Epithelial cell of prostate (primary cell): ENCODE measurements at regions not wholly inside any gene's neighbourhood (a gene's known extent, or its start where the extent isn't known, plus 50 kb on each side); places are given as distances from the start of the nearest gene placed in this dataset.
"Not testable (repeated sequence)": the region's sequence is repeated elsewhere in the genome, so short reads cannot be mapped to it uniquely, and the experiment has no call there.

Experiments used
- DNase-seq: peaks from one replicate; pipeline ENCODE4 v3.0.0-alpha.2; 2011; ENCODE audit warnings: low read depth, low spot score
- H3K27ac ChIP-seq: fragments of 450-650 bp; 2 replicates; pipeline ENCODE4 v1.5.1; 2017; ENCODE audit warnings: mild to moderate bottlenecking

DNA sequence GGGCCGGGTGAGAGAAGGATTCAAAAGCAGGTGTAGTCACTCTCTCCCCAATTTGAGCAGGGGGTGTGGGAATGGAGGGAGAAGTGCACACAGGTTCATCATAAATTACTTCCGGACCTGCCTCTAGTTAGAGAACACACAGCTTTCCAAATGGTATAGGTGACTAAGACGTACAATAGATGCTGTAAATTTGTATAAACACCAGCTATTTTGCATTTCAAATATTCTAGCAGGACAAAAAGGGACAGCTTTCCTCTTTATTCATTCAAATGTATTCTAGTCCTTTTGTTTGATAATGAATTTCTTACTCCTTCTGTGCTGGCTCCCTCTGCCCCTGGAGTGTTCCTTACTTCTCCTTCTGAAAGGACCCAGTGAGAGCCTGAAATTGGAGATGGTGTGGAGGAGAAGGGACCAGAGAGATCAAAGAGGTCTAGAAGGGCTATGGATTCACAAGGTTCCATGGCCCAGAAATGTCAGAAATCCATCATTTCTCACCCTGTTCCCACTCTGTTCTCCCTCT lies 53.2 kb upstream of the SH3BP4 start:
- H3K27ac ChIP-seq = no peak overlapping the region

DNA sequence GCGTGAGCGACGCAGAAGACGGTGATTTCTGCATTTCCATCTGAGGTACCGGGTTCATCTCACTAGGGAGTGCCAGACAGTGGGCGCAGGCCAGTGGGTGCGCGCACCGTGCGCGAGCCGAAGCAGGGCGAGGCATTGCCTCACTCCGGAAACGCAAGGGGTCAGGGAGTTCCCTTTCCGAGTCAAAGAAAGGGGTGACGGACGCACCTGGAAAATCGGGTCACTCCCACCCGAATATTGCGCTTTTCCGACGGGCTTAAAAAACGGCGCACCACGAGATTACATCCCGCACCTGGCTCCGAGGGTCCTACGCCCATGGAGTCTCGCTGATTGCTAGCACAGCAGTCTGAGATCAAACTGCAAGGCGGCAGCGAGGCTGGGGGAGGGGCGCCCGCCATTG lies 63.4 kb upstream of the SH3BP4 start:
- peak overlapping the region; percentile 74 for H3K27ac ChIP-seq
- not testable (repeated sequence) for DNase-seq

More for the DNA sequence above, 53.2 kb upstream of the SH3BP4 start:
- DNase-seq = no peak

DNA sequence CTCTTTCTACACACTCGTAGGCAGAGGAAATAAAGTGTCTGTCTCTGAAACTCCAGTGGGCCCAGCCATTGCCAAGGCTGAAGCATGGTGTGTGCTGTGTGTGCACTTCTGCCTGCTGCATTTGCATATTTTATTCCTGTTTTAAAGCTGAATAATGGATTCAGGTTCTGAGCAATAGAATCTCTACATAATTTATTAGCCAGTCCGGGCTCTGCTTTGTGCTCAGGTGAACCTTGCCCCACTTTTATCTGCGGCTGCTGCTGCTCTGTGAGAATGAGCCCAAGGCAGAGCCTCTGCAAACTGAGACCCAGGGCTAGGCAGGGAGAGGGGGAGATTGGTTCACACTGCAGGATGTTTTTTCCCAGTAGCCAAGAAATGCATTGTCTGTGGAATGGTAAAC lies 64.6 kb upstream of the SH3BP4 start:
- no peak for DNase-seq

DNA sequence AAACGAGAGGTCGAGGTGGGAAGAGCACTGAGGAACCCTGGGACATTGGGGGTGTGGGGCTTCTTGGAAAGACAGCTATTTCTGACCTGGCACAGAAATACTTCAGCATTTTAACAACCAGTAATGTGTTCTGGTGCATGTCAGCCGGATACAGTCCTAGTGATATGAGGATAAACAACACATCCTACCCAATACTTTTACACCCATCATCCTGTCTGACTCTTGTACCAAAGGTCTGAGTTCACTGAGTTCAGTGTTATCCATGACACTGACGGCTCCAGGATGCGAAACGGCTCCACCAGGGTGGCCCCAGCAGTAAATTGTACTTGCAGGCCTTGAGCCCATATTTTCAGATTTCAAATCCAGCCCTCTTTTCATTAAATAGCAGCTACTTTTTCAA lies 65.9 kb upstream of the SH3BP4 start:
- H3K27ac ChIP-seq = no peak overlapping the region
- no peak for DNase-seq

More for the DNA sequence above, 64.6 kb upstream of the SH3BP4 start:
- H3K27ac ChIP-seq = no peak overlapping the region

DNA sequence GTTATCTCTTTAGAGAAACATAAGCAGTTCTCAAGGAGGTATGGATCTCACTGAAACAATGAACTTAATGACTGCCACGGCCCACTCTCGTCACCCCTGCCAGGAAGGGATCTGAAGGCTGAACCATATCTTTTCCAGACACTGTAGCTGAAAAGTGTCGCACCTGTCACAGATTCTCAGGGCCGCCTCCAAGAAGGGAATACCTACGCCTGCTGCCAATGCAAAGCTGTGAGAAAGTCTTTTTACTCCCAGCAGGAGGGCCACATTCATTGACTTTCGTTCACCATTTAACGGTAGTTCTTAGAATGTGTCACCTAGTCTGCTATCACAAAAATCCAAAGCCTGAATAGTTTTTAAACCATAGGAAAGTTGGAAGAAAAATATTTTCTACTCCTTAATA lies 66.7 kb upstream of the SH3BP4 start:
- H3K27ac ChIP-seq = no peak overlapping the region
- no peak for DNase-seq

DNA sequence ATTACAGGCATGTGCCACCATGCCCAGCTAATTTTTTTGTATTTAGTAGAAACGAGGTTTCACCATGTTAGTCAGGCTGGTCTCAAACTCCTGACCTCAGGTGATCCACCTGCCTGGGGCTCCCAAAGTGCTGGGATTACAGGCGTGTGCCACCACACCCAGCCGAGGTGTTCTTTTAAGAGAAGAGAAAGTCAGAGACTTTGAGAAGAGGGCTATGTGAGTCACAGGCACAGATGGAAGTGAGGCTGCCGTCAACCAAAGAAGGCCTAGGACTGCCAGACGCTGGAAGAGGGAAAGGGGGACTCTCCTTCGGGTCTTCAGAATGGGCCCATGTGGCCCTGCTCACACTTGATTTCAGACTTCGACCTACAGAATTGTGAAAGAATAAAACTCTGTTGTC lies 67.2 kb upstream of the SH3BP4 start:
- no peak overlapping the region for H3K27ac ChIP-seq
- no peak for DNase-seq

DNA sequence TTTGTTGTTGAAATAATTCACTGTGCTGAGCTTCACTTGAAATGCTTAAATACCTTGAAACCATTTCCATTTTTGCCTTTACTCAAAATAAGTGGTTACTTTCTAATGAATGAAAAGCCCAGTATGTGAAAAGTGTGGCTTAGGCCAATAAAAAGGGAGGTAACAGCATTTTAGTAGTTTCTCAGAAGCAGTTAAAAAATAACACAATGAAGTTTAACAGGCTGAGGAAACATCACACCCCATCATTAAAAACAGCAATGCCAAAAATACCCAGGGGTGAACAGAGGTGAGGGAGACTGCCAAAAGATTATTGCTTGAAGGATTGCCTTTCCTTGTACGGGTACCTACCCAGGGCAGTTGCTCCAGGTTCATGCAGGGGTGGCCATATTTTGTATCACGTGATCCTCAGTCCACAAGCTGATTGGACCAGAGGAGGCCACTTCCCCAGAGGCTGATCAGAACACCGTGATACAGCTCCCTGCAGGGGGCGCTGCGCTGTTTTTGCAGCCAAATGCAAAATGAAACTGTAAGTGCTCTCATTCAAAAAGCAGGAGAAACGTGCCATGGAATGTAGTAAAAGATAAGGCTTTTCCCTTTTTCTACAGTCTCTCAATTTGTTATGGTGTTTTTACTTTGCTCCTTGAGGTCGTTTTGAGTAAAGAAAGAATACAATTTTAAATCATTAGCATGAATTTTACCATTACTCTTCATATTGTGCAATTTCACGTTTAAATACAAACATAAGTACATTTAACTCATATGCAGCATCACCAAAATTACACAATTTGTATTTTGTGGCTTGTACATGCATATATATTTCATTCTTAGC lies 70.2 kb upstream of the SH3BP4 start:
- peak; percentile 77 for DNase-seq

DNA sequence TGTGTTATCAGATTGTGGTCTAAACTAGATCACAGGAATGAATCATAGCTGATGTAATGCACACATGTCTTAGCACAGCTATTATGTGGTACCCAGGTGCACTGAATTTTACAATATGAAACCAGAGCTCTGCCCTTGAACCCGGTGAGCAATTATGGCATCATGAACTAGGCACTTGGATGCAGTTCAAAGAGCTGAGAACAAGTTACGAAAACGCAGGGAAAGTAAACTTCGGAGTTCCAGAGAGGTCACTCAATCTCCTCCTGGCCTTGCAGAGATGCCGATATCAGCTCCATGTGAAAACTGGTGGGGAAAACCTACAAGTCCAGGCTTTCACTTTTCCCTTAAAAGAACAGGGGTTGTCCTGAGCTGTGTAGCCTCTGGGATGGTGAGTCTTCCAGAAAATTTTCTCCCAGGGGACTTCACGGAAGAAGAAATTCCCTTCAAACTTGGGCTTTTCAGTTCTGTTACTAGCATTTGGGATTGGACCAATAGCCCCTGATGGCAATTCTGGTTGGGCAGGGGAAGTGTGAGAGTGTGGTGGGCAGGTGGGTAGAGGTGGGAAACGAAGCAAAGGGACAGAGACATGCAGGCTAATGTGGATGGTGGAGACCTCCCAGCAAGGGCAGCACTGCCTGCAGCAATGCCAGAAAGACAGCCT lies 71.1 kb upstream of the SH3BP4 start:
- H3K27ac ChIP-seq = peak overlapping the region; percentile 55

More for the DNA sequence above, 70.2 kb upstream of the SH3BP4 start:
- H3K27ac ChIP-seq = peak overlapping the region; percentile 55

DNA sequence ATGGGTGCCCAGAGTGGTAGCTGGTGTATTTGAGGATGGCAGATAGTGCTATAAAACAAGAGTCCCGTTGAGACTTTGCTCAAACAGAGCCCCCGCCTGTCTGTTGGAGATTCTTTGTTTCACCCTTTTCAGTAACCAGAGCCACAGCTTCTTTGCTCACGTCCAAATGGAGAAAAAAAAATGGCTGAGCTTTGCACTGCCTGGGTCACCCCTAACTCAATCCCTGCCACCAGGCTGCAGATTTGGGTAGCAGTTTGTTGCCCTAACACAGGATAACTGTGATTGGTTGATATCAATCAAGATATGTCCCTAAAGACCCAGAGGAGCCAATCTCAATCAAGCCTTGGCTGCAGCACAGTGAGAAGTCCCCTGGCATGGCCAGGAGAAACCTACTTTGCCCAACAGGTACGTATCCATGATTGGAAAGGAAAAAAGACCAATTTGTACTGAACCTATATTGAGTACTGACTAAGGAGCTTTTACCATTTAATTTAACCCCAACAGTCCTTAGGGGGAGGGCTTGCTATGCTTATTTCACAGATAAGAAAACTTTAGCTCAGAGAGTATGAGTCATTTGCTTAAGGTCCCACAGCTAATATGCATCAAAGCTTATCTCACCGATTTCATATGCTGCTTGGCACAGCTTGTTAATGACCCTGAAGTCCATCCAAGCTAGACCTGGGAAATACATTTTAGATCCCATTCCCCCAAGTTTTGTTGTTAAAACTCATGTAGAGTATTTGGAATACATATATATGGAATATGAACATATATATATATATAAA lies 72.0 kb upstream of the SH3BP4 start:
- DNase-seq = no peak
- H3K27ac ChIP-seq = peak overlapping the region; percentile 55

More for the DNA sequence above, 71.1 kb upstream of the SH3BP4 start:
- peak; percentile 83 for DNase-seq

DNA sequence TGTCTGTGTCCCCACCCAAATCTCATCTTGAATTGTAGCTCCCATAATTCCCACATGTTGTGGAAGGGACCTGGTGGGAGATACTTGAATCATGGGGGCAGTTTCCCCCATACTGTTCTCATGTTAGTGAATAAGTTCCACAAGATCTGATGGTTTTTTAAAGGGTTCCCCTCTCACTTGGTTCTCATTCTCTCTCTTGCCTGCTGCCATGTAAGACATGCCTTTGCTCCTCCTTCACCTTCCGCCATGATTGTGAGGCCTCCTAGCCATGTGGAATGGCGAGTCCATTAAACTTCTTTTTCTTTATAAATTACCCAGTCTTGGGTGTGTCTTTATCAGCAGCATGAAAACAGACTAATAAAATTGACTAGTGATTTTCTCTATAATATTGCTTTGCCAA lies 75.2 kb upstream of the SH3BP4 start:
- DNase-seq, H3K27ac ChIP-seq: not testable (repeated sequence)

DNA sequence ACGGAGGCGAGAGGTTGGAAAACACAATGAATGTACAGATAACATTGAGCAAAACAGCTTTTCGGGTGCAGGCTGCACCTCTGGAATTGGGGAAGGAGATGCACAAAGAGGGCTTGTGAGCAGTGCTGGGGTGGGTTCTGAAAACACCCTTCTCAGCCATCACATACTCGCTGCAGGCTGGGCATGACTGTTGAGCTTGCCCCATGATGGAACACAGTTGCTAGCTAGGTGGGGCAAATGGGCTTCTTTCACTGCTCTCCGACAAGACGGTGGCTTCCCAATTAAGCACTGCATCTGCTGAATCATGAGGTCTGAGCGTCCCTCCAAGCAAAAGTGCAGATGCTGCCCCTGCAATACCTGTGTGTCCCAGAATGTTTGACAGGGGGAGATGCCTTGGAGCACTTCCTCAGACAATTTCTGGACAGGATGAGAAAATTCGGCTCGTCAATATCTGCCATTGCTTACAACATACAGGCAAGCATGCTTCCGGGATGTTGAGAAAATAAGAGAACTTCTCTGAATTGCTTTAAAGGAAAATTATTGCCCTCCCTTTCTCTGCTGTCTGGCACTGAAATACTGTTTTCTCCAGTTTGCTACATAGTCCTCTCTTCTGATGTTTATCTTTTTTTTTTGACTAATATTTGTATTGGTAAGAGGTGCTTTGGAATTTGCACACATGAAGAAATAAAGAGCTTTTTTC lies 77.3 kb upstream of the SH3BP4 start:
- no peak for DNase-seq
- no peak overlapping the region for H3K27ac ChIP-seq

DNA sequence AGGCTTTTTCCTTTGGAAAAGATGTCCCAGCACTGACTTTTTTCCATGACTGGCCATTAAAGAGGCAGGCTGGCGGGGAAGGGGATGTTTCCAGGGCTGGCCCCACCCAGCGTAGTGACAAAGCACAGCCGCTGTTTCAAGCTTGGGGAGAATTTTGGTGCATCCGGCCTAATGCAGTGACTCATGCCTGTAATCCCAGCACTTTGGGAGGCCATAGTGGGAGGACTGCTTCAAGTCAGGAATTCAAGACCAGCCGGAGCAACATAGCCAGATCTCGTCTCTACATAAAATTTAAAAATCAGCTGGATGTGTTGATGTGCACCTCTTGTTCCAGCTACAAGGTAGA lies 78.0 kb upstream of the SH3BP4 start:
- DNase-seq = no peak
- no peak overlapping the region for H3K27ac ChIP-seq

DNA sequence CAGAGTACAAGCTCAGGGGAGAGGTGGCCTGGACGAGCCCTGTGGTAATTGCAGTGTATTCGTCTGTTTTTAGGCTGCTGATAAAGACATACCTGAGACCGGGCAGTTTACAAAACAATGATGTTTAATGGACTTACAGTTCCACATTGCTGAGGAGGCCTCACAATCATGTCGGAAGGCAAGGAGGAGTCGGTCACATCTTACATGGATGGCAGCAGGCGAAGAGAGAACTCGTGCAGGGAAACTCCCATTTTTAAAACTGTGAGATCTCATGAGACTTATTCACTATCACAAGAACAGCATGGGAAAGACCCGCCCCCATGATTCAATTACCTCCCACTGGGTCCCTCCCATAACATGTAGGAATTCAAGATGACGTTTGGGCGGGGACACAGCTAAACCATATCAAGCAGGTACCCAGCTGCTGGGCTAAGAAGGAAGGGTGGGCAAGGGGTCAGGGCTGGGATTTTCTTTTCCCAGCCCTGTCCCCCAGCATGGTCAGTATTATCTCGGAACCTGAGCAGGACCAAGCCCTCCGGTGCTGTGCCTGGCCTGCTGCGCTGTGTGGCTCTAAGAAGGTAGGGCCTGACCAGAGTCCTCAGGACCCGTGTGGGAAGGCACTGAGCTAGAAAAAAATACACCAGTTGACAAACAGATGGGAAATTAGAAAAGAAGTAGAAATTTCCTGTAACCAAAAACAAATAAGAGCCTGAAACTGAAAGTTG lies 78.6 kb upstream of the SH3BP4 start:
- no peak overlapping the region for H3K27ac ChIP-seq
- DNase-seq = no peak

DNA sequence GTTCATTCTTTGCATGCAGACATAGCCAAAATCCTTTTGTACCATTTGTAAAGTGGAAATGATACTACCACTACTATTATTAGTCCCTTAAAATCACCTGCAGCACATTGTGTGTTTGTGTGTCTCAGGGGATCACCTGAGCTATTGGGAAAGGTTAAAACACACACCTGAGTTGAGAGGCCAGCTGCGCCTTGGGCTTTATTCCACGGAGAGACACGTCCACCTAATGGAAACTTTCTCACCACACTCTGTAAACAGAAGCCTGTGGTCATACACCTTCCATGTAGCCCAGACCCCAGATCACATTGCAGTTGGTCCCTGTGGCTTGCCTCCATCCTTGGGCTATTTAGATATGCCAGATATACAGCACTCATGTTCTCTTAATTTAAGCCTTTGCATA lies 81.8 kb upstream of the SH3BP4 start:
- DNase-seq = no peak
- H3K27ac ChIP-seq = no peak overlapping the region

DNA sequence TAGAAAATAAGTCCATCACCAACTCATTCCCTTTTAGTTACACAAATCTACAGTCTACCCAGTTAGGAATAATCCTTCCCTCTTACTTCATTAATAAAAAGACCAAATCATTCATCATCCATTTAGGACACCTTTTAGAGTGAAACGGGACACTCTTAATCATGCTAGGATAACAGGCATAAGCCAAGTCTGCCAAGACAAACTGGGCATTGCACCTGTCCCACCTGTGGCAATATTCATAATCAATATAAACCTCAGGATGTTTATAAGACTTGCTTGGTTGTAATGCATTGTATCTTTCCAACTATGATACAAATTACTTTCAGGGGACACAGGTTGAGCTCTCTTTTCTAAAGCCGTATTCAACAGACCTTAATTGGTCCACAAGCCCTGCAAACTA lies 82.7 kb upstream of the SH3BP4 start:
- no peak overlapping the region for H3K27ac ChIP-seq
- no peak for DNase-seq

DNA sequence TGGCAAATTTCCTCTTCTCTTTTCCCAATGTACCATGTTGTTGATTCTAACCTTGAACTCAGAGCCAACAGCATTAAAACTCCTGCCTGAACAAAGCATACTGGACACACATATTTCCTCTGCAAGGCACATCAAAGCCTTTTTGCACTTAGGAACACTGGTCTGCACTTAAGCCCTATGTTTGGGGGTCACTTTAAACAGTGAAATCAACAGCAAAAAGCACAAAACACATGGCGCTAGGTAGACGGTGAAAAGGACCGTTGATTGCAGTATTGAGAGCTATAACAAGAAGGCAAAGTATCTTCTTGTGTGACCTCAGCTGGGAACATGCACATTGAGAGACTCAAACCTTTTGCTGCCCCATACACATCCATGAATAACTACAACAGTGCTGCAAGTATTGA lies 83.9 kb upstream of the SH3BP4 start:
- no peak overlapping the region for H3K27ac ChIP-seq
- no peak for DNase-seq

DNA sequence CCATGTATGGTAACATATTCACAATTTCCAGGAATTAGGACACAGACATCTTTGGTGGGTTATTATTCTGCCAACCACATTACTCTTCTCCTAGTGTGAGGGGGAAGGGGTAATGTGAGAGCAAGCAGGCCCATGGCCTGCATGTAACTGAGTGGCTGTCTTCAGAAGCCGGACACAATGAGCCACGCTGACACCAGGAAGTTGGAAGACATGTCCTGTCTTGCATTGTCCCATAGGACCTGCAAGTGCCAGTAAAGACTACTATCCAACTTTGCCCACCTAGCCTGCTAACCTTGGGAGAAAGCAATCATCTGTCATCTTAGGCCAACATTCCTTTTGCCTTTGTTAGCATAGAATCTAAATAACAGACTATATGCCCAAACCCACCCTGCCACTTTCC lies 86.2 kb upstream of the SH3BP4 start:
- no peak for DNase-seq
- H3K27ac ChIP-seq = no peak overlapping the region

DNA sequence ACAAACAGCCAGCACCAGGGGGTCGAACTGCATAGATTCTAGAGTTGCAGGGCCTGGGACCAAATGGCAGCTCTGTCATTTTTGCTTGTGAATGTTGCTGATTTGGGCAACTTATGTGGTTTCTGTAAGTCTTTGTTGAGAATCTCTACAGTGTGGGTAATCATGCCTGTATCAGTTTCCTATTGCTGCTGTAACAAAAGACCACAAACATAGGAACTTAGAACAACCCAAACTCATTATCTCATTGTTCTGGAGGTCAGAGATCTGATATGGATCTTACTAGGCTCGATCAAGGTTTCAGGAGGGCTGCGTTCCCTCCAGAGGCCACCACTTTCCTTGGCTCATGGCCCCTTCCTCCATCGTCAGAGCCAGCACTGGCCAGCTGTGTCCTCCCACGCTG lies 86.8 kb upstream of the SH3BP4 start:
- DNase-seq = no peak
- no peak overlapping the region for H3K27ac ChIP-seq

DNA sequence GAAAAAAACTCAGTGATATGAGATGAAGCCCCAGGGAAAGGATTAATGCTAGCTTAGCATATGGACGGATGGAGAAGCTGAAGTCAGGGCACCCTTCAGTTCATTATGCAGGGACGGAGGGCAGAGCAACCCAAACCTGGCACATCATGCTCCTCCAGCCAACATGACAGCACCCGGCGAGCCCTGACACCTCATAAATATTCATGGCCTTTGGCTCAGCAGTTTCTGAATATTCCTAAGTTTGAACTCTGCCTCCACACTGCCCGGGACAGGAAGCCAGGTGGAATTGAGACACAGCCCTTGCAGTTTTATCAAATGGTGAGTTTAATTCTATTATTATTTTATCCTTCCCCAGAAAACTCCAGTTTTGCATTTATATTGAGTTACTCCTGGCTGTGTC lies 87.3 kb upstream of the SH3BP4 start:
- no peak for DNase-seq
- H3K27ac ChIP-seq = no peak overlapping the region
